Trophoblast cell (in vitro differentiated cells and primary cell): ENCODE measurements at regions not wholly inside any gene's neighbourhood (a gene's known extent, or its start where the extent isn't known, plus 50 kb on each side); places are given as distances from the start of the nearest gene placed in this dataset.
A peak's percentile ranks its signal among the peaks of the same experiment; 100 is the strongest.

ENCODE experiments used
- DNase-seq, 2 donors: peaks; one replicate each; pipeline ENCODE4 v3.0.0-alpha.2; 2016
- H2AFZ ChIP-seq: 2 replicates; pipeline ENCODE4 v1.6.1; 2013; ENCODE audit warnings: low read length, moderate library complexity, mild to moderate bottlenecking; ENCODE audit not compliant: insufficient read depth, poor library complexity
- H2AK5ac ChIP-seq: 2 replicates; pipeline ENCODE4 v1.6.1; 2013; ENCODE audit warnings: mild to moderate bottlenecking, low read length
- H2BK120ac ChIP-seq: 2 replicates; pipeline ENCODE4 v1.6.1; 2013; ENCODE audit warnings: low read length, mild to moderate bottlenecking, moderate library complexity; ENCODE audit not compliant: insufficient read depth, poor library complexity
- H2BK12ac ChIP-seq: 2 replicates; pipeline ENCODE4 v1.6.1; 2013; ENCODE audit warnings: mild to moderate bottlenecking, low read length, moderate library complexity
- H2BK5ac ChIP-seq: 2 replicates; pipeline ENCODE4 v1.6.1; 2013; ENCODE audit warnings: low read length, low read depth, moderate library complexity, mild to moderate bottlenecking; ENCODE audit not compliant: poor library complexity
- H3K14ac ChIP-seq: 2 replicates; pipeline ENCODE4 v1.6.1; 2013; ENCODE audit warnings: mild to moderate bottlenecking, low read length
- H3K18ac ChIP-seq: 2 replicates; pipeline ENCODE4 v1.6.1; 2013; ENCODE audit warnings: mild to moderate bottlenecking, low read length
- H3K23ac ChIP-seq: 2 replicates; pipeline ENCODE4 v1.6.1; 2013; ENCODE audit warnings: low read length
- H3K27ac ChIP-seq: 2 replicates; pipeline ENCODE4 v1.5.1; 2013; ENCODE audit warnings: low read depth, mild to moderate bottlenecking, inconsistent platforms, low read length, moderate library complexity
- H3K27me3 ChIP-seq: 2 replicates; pipeline ENCODE4 v1.6.1; 2013; ENCODE audit warnings: inconsistent platforms, mild to moderate bottlenecking, low read length, moderate library complexity; ENCODE audit not compliant: insufficient read depth
- H3K36me3 ChIP-seq, 2 experiments: 1 replicate in 1 of 2; 2 replicates in 1 of 2; pipeline ENCODE4 v1.6.1; 2013; ENCODE audit warnings: low read length in 2 of 2, mild to moderate bottlenecking in 2 of 2, moderate library complexity in 1 of 2; ENCODE audit not compliant: insufficient read depth in 2 of 2, control insufficient read depth in 1 of 2
- H3K4ac ChIP-seq: 2 replicates; pipeline ENCODE4 v1.6.1; 2013; ENCODE audit warnings: low read depth, mild to moderate bottlenecking, low read length, moderate library complexity
- H3K4me1 ChIP-seq, 2 experiments: 1 replicate in 1 of 2; 2 replicates in 1 of 2; pipeline ENCODE4 v1.6.1; 2013; ENCODE audit warnings: low read length in 2 of 2, mild to moderate bottlenecking in 2 of 2, moderate library complexity in 1 of 2; ENCODE audit not compliant: insufficient read depth in 2 of 2, control insufficient read depth in 1 of 2
- H3K4me2 ChIP-seq: 2 replicates; pipeline ENCODE4 v1.6.1; 2013; ENCODE audit warnings: inconsistent platforms, mild to moderate bottlenecking, low read length, moderate library complexity
- H3K4me3 ChIP-seq: 2 replicates; pipeline ENCODE4 v1.5.1; 2013; ENCODE audit warnings: mild to moderate bottlenecking, low read depth, low read length, inconsistent platforms
- H3K79me1 ChIP-seq: one replicate; pipeline ENCODE4 v1.6.1; 2013; ENCODE audit warnings: low read length
- H3K79me2 ChIP-seq: 2 replicates; pipeline ENCODE4 v1.6.1; 2013; ENCODE audit warnings: low read length, mild to moderate bottlenecking; ENCODE audit not compliant: control insufficient read depth, insufficient read depth, poor library complexity
- H3K9ac ChIP-seq: 2 replicates; pipeline ENCODE4 v1.6.1; 2013; ENCODE audit warnings: mild to moderate bottlenecking, low read length
- H3K9me3 ChIP-seq: 2 replicates; pipeline ENCODE4 v1.6.1; 2013; ENCODE audit warnings: low read depth, mild to moderate bottlenecking, control low read depth, inconsistent platforms, low read length; ENCODE audit not compliant: insufficient read depth
- H4K12ac ChIP-seq: 2 replicates; pipeline ENCODE4 v1.6.1; 2013; ENCODE audit warnings: low read depth, mild to moderate bottlenecking, low read length, moderate library complexity
- H4K8ac ChIP-seq: 2 replicates; pipeline ENCODE4 v1.6.1; 2013; ENCODE audit warnings: low read depth, mild to moderate bottlenecking, low read length, moderate library complexity
- H4K91ac ChIP-seq: one replicate; pipeline ENCODE4 v1.6.1; 2013; ENCODE audit warnings: low read depth, mild to moderate bottlenecking, low read length, moderate library complexity
- WGBS: extraction: QIAGEN DNeasy Blood & Tissue Kit; methylation state at CpG from one replicate; pipeline ENCODE4 v1.1.7; 2013; ENCODE audit warnings: missing lambda C conversion rate; ENCODE audit not compliant: insufficient read length, insufficient coverage; ENCODE audit errors: extremely low coverage; 5-methylcytosine and 5-hydroxymethylcytosine counted together

GRCh38 chr17:5772720-5773119, 188.4 kb upstream of the NLRP1 start:
- no peak overlapping the region for H3K14ac ChIP-seq
- no peaks in the 10 kb centered on the region for H3K36me3 ChIP-seq
- no peaks in the 10 kb centered on the region for H3K79me2 ChIP-seq
- peak; percentile 79 to 87 for DNase-seq
- no peak overlapping the region for H4K91ac ChIP-seq
- H3K27ac ChIP-seq: no peak overlapping the region
- H2AK5ac ChIP-seq: no peak overlapping the region
- H4K12ac ChIP-seq: no peak overlapping the region
- H3K23ac ChIP-seq: no peak overlapping the region
- peaks cover 0 to 2% of the 10 kb centered on the region in 2 experiments for H3K4me1 ChIP-seq
- no peak overlapping the region for H2BK12ac ChIP-seq
- no peak overlapping the region for H2BK5ac ChIP-seq
- H4K8ac ChIP-seq: no peak overlapping the region
- H3K9me3 ChIP-seq: no peaks in the 10 kb centered on the region
- no peak overlapping the region for H3K4ac ChIP-seq
- H3K27me3 ChIP-seq: no peaks in the 10 kb centered on the region
- no peak overlapping the region for H3K9ac ChIP-seq
- H3K18ac ChIP-seq: no peak overlapping the region
- no CpG with 5 or more reads among the region's 13 CpGs for WGBS
- no peak overlapping the region for H2BK120ac ChIP-seq
- no peaks in the 10 kb centered on the region for H3K79me1 ChIP-seq
- no peak overlapping the region for H3K4me3 ChIP-seq
- H3K4me2 ChIP-seq: no peak overlapping the region
- H2AFZ ChIP-seq: no peak overlapping the region

- DNase-seq: peak; percentile 58 to 70
- Histone ChIP-seq H2BK120ac (no peak overlapping the region), H3K18ac (no peak overlapping the region), H2BK12ac (no peak overlapping the region), H3K79me2 (no peaks in the 10 kb centered on the region), H2AFZ (no peak overlapping the region), H4K8ac (no peak overlapping the region), H3K23ac (no peak overlapping the region), H3K4ac (no peak overlapping the region), H3K36me3 (no peaks in the 10 kb centered on the region), H2AK5ac (no peak overlapping the region), H3K4me3 (no peak overlapping the region), H4K12ac (no peak overlapping the region), H3K14ac (no peak overlapping the region), H3K9me3 (no peaks in the 10 kb centered on the region), H3K27me3 (no peaks in the 10 kb centered on the region), H2BK5ac (no peak overlapping the region), H3K4me2 (no peak overlapping the region), H4K91ac (no peak overlapping the region), H3K9ac (no peak overlapping the region), H3K4me1 (peaks cover 0 to 2% of the 10 kb centered on the region in 2 experiments), H3K79me1 (no peaks in the 10 kb centered on the region), H3K27ac (no peak overlapping the region)
- no CpG with 5 or more reads among the region's 7 CpGs for WGBS
Observed at GRCh38 chr17:5773816-5774360, 189.6 kb upstream of the NLRP1 start.

GRCh38 chr17:5775098-5775497, 190.8 kb upstream of the NLRP1 start:
- peak; percentile 65 to 73 for DNase-seq
- Histone ChIP-seq H3K4me1 (peaks cover 0 to 2% of the 10 kb centered on the region in 2 experiments), H4K12ac (no peak overlapping the region), H3K23ac (no peak overlapping the region), H2BK12ac (no peak overlapping the region), H3K18ac (no peak overlapping the region), H3K4me3 (no peak overlapping the region), H2AFZ (no peak overlapping the region), H3K14ac (no peak overlapping the region), H3K9me3 (peaks cover 2% of the 10 kb centered on the region), H4K8ac (no peak overlapping the region), H4K91ac (no peak overlapping the region), H3K27ac (no peak overlapping the region), H3K4me2 (no peak overlapping the region), H2AK5ac (no peak overlapping the region), H3K36me3 (no peaks in the 10 kb centered on the region), H2BK5ac (no peak overlapping the region), H3K27me3 (no peaks in the 10 kb centered on the region), H3K79me1 (no peaks in the 10 kb centered on the region), H3K4ac (no peak overlapping the region), H3K79me2 (no peaks in the 10 kb centered on the region), H2BK120ac (no peak overlapping the region), H3K9ac (no peak overlapping the region)
- no CpG with 5 or more reads among the region's 8 CpGs for WGBS

GRCh38 chr17:5780476-5780875, 196.2 kb upstream of the NLRP1 start:
- no peak overlapping the region for H3K23ac ChIP-seq
- H3K4me2 ChIP-seq: no peak overlapping the region
- H2BK12ac ChIP-seq: no peak overlapping the region
- H3K4me1 ChIP-seq: no peaks in the 10 kb centered on the region
- no peak overlapping the region for H3K9ac ChIP-seq
- H4K91ac ChIP-seq: no peak overlapping the region
- H4K12ac ChIP-seq: no peak overlapping the region
- H3K27me3 ChIP-seq: no peaks in the 10 kb centered on the region
- no peak overlapping the region for H3K14ac ChIP-seq
- no peak for DNase-seq
- H3K36me3 ChIP-seq: no peaks in the 10 kb centered on the region
- H2BK5ac ChIP-seq: no peak overlapping the region
- no peak overlapping the region for H3K4ac ChIP-seq
- no peak overlapping the region for H3K4me3 ChIP-seq
- no CpG with 5 or more reads among the region's 11 CpGs for WGBS
- H3K18ac ChIP-seq: no peak overlapping the region
- no peak overlapping the region for H3K27ac ChIP-seq
- H2BK120ac ChIP-seq: no peak overlapping the region
- H2AFZ ChIP-seq: no peak overlapping the region
- no peaks in the 10 kb centered on the region for H3K79me1 ChIP-seq
- H2AK5ac ChIP-seq: no peak overlapping the region
- no peaks in the 10 kb centered on the region for H3K79me2 ChIP-seq
- peaks cover 2% of the 10 kb centered on the region for H3K9me3 ChIP-seq
- no peak overlapping the region for H4K8ac ChIP-seq
